IPS-18c (cell line): ENCODE measurements at regions not wholly inside any gene's neighbourhood (a gene's known extent, or its start where the extent isn't known, plus 50 kb on each side); places are given as distances from the start of the nearest gene placed in this dataset.

Experiments
- H3K4me3 ChIP-seq: 2 replicates; pipeline ENCODE4 v1.7.0; 2013; ENCODE audit warnings: low read depth, mild to moderate bottlenecking, low read length, moderate library complexity; ENCODE audit not compliant: insufficient read depth
- H3K9me3 ChIP-seq: one replicate; pipeline ENCODE4 v1.6.1; 2013; ENCODE audit warnings: mild to moderate bottlenecking, low read length, moderate library complexity; ENCODE audit not compliant: control insufficient read depth, insufficient read depth

- no peak overlapping the region for H3K4me3 ChIP-seq
- no peaks in the 10 kb centered on the region for H3K9me3 ChIP-seq
Measured at GRCh38 chr9:121550041-121550440, 50.4 kb upstream of the GGTA1 start.

- Histone ChIP-seq H3K4me3 (peak overlapping the region; percentile 34; the same call in 1 of the 2 replicates), H3K9me3 (no peaks in the 10 kb centered on the region)
Measured at GRCh38 chr9:121550569-121551512, 51.2 kb upstream of the GGTA1 start.

- no peak overlapping the region for H3K4me3 ChIP-seq
- no peaks in the 10 kb centered on the region for H3K9me3 ChIP-seq
Measured at GRCh38 chr9:121551985-121552753, 52.5 kb upstream of the GGTA1 start.

GRCh38 chr9:121556082-121556481 lies 56.4 kb upstream of the GGTA1 start:
- Histone ChIP-seq H3K4me3 (no peak overlapping the region), H3K9me3 (no peaks in the 10 kb centered on the region)

GRCh38 chr9:121556580-121556979 lies 56.9 kb upstream of the GGTA1 start:
- no peak overlapping the region for H3K4me3 ChIP-seq
- no peaks in the 10 kb centered on the region for H3K9me3 ChIP-seq

GRCh38 chr9:121557581-121558447 lies 58.2 kb upstream of the GGTA1 start:
- no peak overlapping the region for H3K4me3 ChIP-seq

GRCh38 chr9:121558473-121558872 lies 58.8 kb upstream of the GGTA1 start:
- H3K9me3 ChIP-seq: no peaks in the 10 kb centered on the region
- H3K4me3 ChIP-seq: no peak overlapping the region

More at GRCh38 chr9:121557581-121558447, 58.2 kb upstream of the GGTA1 start:
- H3K9me3 ChIP-seq: no peaks in the 10 kb centered on the region

- H3K9me3 ChIP-seq: no peaks in the 10 kb centered on the region
- H3K4me3 ChIP-seq: no peak overlapping the region
Measured at GRCh38 chr9:121559183-121559582, 59.5 kb upstream of the GGTA1 start.

GRCh38 chr9:121560921-121561320 lies 61.3 kb upstream of the GGTA1 start:
- Histone ChIP-seq H3K4me3 (no peak overlapping the region), H3K9me3 (no peaks in the 10 kb centered on the region)

- no peaks in the 10 kb centered on the region for H3K9me3 ChIP-seq
- no peak overlapping the region for H3K4me3 ChIP-seq
Measured at GRCh38 chr9:121561385-121562222, 62.0 kb upstream of the GGTA1 start.

GRCh38 chr9:121562301-121562700 lies 62.7 kb upstream of the GGTA1 start:
- Histone ChIP-seq H3K4me3 (no peak overlapping the region), H3K9me3 (no peaks in the 10 kb centered on the region)

GRCh38 chr9:121563425-121563824 lies 63.8 kb upstream of the GGTA1 start:
- H3K9me3 ChIP-seq: no peaks in the 10 kb centered on the region
- no peak overlapping the region for H3K4me3 ChIP-seq

GRCh38 chr9:121563881-121564460 lies 64.3 kb upstream of the GGTA1 start:
- no peaks in the 10 kb centered on the region for H3K9me3 ChIP-seq
- H3K4me3 ChIP-seq: no peak overlapping the region

GRCh38 chr9:121564504-121565260 lies 65.0 kb upstream of the GGTA1 start:
- Histone ChIP-seq H3K4me3 (no peak overlapping the region), H3K9me3 (no peaks in the 10 kb centered on the region)
